MM.1S (cell line): ENCODE measurements at regions not wholly inside any gene's neighbourhood (a gene's known extent, or its start where the extent isn't known, plus 50 kb on each side); places are given as distances from the start of the nearest gene placed in this dataset.

Source experiments
- EZH2 ChIP-seq: fragments of 300-600 bp; sonication (generic); optimal IDR thresholded peaks from 2 replicates; pipeline ENCODE3; 2017; ENCODE audit warnings: low read depth, mild to moderate bottlenecking, antibody characterized with exemption, low read length, mixed read lengths
- EZH2phosphoT487 ChIP-seq: fragments of 300-600 bp; sonication (generic); IDR thresholded peaks from 2 replicates; pipeline ENCODE4 v1.6.1; 2018; ENCODE audit warnings: antibody characterized with exemption, low read length
- TF ChIP-seq, protein P1 (sequence below): fragments of 300-600 bp; sonication (generic); IDR thresholded peaks from 2 replicates; pipeline ENCODE4 v1.5.1; 2016; ENCODE audit warnings: antibody characterized with exemption, low read length, mixed read lengths

DNA sequence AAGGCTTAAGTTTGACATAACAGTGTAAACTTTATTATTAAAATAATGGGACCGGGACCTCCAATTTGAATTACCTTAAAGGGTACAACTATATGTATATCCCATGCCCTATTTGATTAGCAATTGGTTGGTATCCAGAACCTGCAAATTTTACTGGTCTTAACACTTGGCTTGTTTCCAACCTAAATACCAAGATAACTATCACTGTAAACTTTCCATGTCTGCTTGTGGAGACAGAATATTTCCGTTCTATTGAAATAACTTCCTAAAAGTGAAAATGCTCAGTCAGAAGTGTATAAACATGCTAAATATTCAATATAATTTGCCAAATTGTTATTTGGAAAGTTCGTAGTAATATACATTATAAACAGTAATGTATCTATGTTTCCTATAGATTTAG is 154.0 kb downstream of the TMEM47 start:
- TF ChIP-seq, protein P1, sequence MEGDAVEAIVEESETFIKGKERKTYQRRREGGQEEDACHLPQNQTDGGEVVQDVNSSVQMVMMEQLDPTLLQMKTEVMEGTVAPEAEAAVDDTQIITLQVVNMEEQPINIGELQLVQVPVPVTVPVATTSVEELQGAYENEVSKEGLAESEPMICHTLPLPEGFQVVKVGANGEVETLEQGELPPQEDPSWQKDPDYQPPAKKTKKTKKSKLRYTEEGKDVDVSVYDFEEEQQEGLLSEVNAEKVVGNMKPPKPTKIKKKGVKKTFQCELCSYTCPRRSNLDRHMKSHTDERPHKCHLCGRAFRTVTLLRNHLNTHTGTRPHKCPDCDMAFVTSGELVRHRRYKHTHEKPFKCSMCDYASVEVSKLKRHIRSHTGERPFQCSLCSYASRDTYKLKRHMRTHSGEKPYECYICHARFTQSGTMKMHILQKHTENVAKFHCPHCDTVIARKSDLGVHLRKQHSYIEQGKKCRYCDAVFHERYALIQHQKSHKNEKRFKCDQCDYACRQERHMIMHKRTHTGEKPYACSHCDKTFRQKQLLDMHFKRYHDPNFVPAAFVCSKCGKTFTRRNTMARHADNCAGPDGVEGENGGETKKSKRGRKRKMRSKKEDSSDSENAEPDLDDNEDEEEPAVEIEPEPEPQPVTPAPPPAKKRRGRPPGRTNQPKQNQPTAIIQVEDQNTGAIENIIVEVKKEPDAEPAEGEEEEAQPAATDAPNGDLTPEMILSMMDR, result no peak
- TF ChIP-seq EZH2, result no peak
- no peak for TF ChIP-seq EZH2phosphoT487
